Neural cell (in vitro differentiated cells): ENCODE measurements at regions not wholly inside any gene's neighbourhood (a gene's known extent, or its start where the extent isn't known, plus 50 kb on each side); places are given as distances from the start of the nearest gene placed in this dataset.

Source experiments
- H2AFZ ChIP-seq: fragments of 200-600, 300-800 bp; sonication (generic), shearing (Covaris generic); 2 replicates; pipeline ENCODE4 v1.6.0; 2014; ENCODE audit warnings: low read depth, mild to moderate bottlenecking, antibody characterized with exemption, low read length, moderate library complexity
- H3F3A ChIP-seq: fragments of 200-600 bp; shearing (Covaris generic); 2 replicates; pipeline ENCODE4 v1.6.1; 2016; ENCODE audit warnings: mild to moderate bottlenecking, moderate library complexity, mixed read lengths, antibody characterized with exemption, low read length; ENCODE audit not compliant: insufficient read depth, poor library complexity, severe bottlenecking
- H3K27ac ChIP-seq: fragments of 200-600, 300-800 bp; sonication (generic), shearing (Covaris generic); 2 replicates; pipeline ENCODE4 v1.5.1; 2014; ENCODE audit warnings: mild to moderate bottlenecking, low read length, moderate library complexity
- H3K27me3 ChIP-seq: fragments of 300-800, 200-600 bp; sonication (generic), shearing (Covaris generic); 2 replicates; pipeline ENCODE4 v1.6.0; 2014; ENCODE audit warnings: mild to moderate bottlenecking, low read depth, low read length, moderate library complexity; ENCODE audit not compliant: insufficient read depth
- H3K36me3 ChIP-seq: fragments of 300-800, 200-600 bp; sonication (generic), shearing (Covaris generic); 2 replicates; pipeline ENCODE4 v1.5.1; 2014; ENCODE audit warnings: mild to moderate bottlenecking, antibody characterized with exemption, low read length, moderate library complexity; ENCODE audit not compliant: insufficient read depth
- H3K4me2 ChIP-seq: fragments of 300-800, 200-600 bp; sonication (generic), shearing (Covaris generic); 2 replicates; pipeline ENCODE4 v1.6.0; 2014; ENCODE audit warnings: mild to moderate bottlenecking, low read length
- H3K4me3 ChIP-seq: fragments of 300-800, 200-600 bp; sonication (generic), shearing (Covaris generic); 2 replicates; pipeline ENCODE4 v1.5.1; 2014; ENCODE audit warnings: mild to moderate bottlenecking, low read length, moderate library complexity
- H3K79me2 ChIP-seq: fragments of 200-600 bp; shearing (Covaris generic); replicated peaks from 2 replicates; pipeline ENCODE4 v1.6.0; 2014; ENCODE audit warnings: mild to moderate bottlenecking, low read length, moderate library complexity; ENCODE audit not compliant: insufficient read depth
- H3K9ac ChIP-seq: fragments of 300-800, 200-600 bp; sonication (generic), shearing (Covaris generic); 2 replicates; pipeline ENCODE4 v1.6.1; 2016; ENCODE audit warnings: mild to moderate bottlenecking, low read length, mixed read lengths
- H3K9me2 ChIP-seq: fragments of 200-600 bp; shearing (Covaris generic); 2 replicates; pipeline ENCODE4 v1.6.1; 2016; ENCODE audit warnings: mild to moderate bottlenecking, low read length, mixed read lengths; ENCODE audit not compliant: insufficient read depth
- H3K9me3 ChIP-seq: fragments of 200-600, 300-800 bp; sonication (generic), shearing (Covaris generic); 2 replicates; pipeline ENCODE4 v1.6.1; 2016; ENCODE audit warnings: mild to moderate bottlenecking, mixed run types, low read length, moderate library complexity, mixed read lengths
- H4K20me1 ChIP-seq: fragments of 200-600 bp; shearing (Covaris generic); 2 replicates; pipeline ENCODE4 v1.6.1; 2016; ENCODE audit warnings: mild to moderate bottlenecking, mixed run types; ENCODE audit not compliant: insufficient read depth
- CTCF ChIP-seq: fragments of 450-650 bp; IDR thresholded peaks from 2 replicates; pipeline ENCODE4 v1.5.1; 2014; ENCODE audit warnings: antibody characterized with exemption, mild to moderate bottlenecking, moderate library complexity; ENCODE audit not compliant: poor library complexity, severe bottlenecking
- EP300 ChIP-seq: fragments of 450-650 bp; conservative IDR thresholded peaks from 2 replicates; pipeline ENCODE4 v1.6.1; 2014; ENCODE audit warnings: antibody characterized with exemption, mild to moderate bottlenecking, moderate library complexity; ENCODE audit not compliant: poor library complexity, severe bottlenecking
- EZH2 ChIP-seq: fragments of 200-600, 300-800 bp; shearing (Covaris generic), sonication (generic); IDR thresholded peaks from 2 replicates; pipeline ENCODE4 v1.6.1; 2014; ENCODE audit warnings: antibody characterized with exemption, low read length, borderline replicate concordance, mild to moderate bottlenecking; ENCODE audit not compliant: insufficient read depth, poor library complexity, severe bottlenecking
- MXI1 ChIP-seq: fragments of 450-650 bp; conservative IDR thresholded peaks from 2 replicates; pipeline ENCODE4 v1.6.1; 2014; ENCODE audit warnings: antibody characterized with exemption, mild to moderate bottlenecking; ENCODE audit not compliant: poor library complexity, severe bottlenecking
- POLR2AphosphoS5 ChIP-seq: IDR thresholded peaks from 2 replicates; pipeline ENCODE4 v1.6.1; 2012
- RAD21 ChIP-seq: fragments of 450-650 bp; conservative IDR thresholded peaks from 2 replicates; pipeline ENCODE4 v1.6.1; 2014; ENCODE audit warnings: antibody characterized with exemption, mild to moderate bottlenecking, moderate library complexity
- REST ChIP-seq: IDR thresholded peaks from 2 replicates; pipeline ENCODE4 v1.6.1; 2012; ENCODE audit warnings: borderline replicate concordance
- SMC3 ChIP-seq: fragments of 450-650 bp; conservative IDR thresholded peaks from 2 replicates; pipeline ENCODE4 v1.6.1; 2014; ENCODE audit warnings: antibody characterized with exemption, mild to moderate bottlenecking, moderate library complexity; ENCODE audit not compliant: poor library complexity
- TAF1 ChIP-seq: IDR thresholded peaks from 2 replicates; pipeline ENCODE4 v1.6.1; 2012; ENCODE audit warnings: low read depth

- Histone ChIP-seq H3K27me3 (no peaks in the 10 kb centered on the region), H3K4me3 (no peak overlapping the region), H3F3A (no peaks in the 10 kb centered on the region), H3K9ac (no peak overlapping the region), H3K4me2 (no peak overlapping the region), H3K9me3 (no peaks in the 10 kb centered on the region), H3K36me3 (no peaks in the 10 kb centered on the region), H3K27ac (no peak overlapping the region), H2AFZ (no peak overlapping the region), H3K9me2 (no peaks in the 10 kb centered on the region), H4K20me1 (no peaks in the 10 kb centered on the region), H3K79me2 (no peaks in the 10 kb centered on the region)
- TF ChIP-seq SMC3 (no peak), RAD21 (no peak), TAF1 (no peak), EZH2 (no peak), POLR2AphosphoS5 (no peak), EP300 (no peak), CTCF (no peak), MXI1 (no peak), REST (no peak)
Observed at GRCh38 chrX:122913764-122914163, 270.3 kb upstream of the GRIA3 start.

- H3K9me3 ChIP-seq = no peaks in the 10 kb centered on the region
- H3K36me3 ChIP-seq = no peaks in the 10 kb centered on the region
- H3K9me2 ChIP-seq = no peaks in the 10 kb centered on the region
- H3K4me2 ChIP-seq = no peak overlapping the region
- no peaks in the 10 kb centered on the region for H3K79me2 ChIP-seq
- no peak overlapping the region for H2AFZ ChIP-seq
- no peaks in the 10 kb centered on the region for H4K20me1 ChIP-seq
- no peak overlapping the region for H3K9ac ChIP-seq
- no peak for TF ChIP-seq MXI1
- TF ChIP-seq SMC3 = no peak
- no peak for TF ChIP-seq POLR2AphosphoS5
- TF ChIP-seq TAF1 = no peak
- no peaks in the 10 kb centered on the region for H3F3A ChIP-seq
- no peak overlapping the region for H3K27ac ChIP-seq
- no peak overlapping the region for H3K4me3 ChIP-seq
- H3K27me3 ChIP-seq = no peaks in the 10 kb centered on the region
Observed at GRCh38 chrX:122914256-122914655, 269.8 kb upstream of the GRIA3 start.

- Histone ChIP-seq H3K36me3 (no peaks in the 10 kb centered on the region), H3K27ac (no peak overlapping the region), H3K9me2 (no peaks in the 10 kb centered on the region), H3K4me3 (no peak overlapping the region), H4K20me1 (no peaks in the 10 kb centered on the region), H3K4me2 (no peak overlapping the region), H3K9me3 (no peaks in the 10 kb centered on the region), H2AFZ (no peak overlapping the region), H3K79me2 (no peaks in the 10 kb centered on the region), H3K9ac (no peak overlapping the region), H3K27me3 (no peaks in the 10 kb centered on the region), H3F3A (no peaks in the 10 kb centered on the region)
- TF ChIP-seq RAD21 (no peak), EP300 (no peak), MXI1 (no peak), SMC3 (no peak), POLR2AphosphoS5 (no peak), REST (no peak), CTCF (no peak), TAF1 (no peak), EZH2 (no peak)
Observed at GRCh38 chrX:122934131-122934530, 249.9 kb upstream of the GRIA3 start.
